Large intestine (tissue), 3 donors: ENCODE measurements at regions not wholly inside any gene's neighbourhood (a gene's known extent, or its start where the extent isn't known, plus 50 kb on each side); places are given as distances from the start of the nearest gene placed in this dataset.

Experiments used
- DNase-seq, 2 donors: peaks; one replicate each; pipeline versions ENCODE4 v3.0.0 to v3.0.0-alpha.2; 2013
- H3K27ac ChIP-seq: one replicate; pipeline ENCODE4 v1.5.1; 2013; ENCODE audit warnings: low read length
- H3K27me3 ChIP-seq: 2 replicates; pipeline ENCODE4 v1.6.1; 2013; ENCODE audit warnings: low read length; ENCODE audit not compliant: control insufficient read depth, insufficient read depth
- H3K36me3 ChIP-seq: 2 replicates; pipeline ENCODE4 v1.6.1; 2013; ENCODE audit warnings: low read length; ENCODE audit not compliant: control insufficient read depth, insufficient read depth
- H3K4me1 ChIP-seq: one replicate; pipeline ENCODE4 v1.6.1; 2013; ENCODE audit warnings: low read length; ENCODE audit not compliant: control insufficient read depth, insufficient read depth
- H3K4me3 ChIP-seq: one replicate; pipeline ENCODE4 v1.5.1; 2013; ENCODE audit warnings: low read length
- H3K9me3 ChIP-seq: one replicate; pipeline ENCODE4 v1.6.1; 2013; ENCODE audit warnings: mild to moderate bottlenecking, low read depth, low read length, moderate library complexity; ENCODE audit not compliant: control insufficient read depth
- WGBS: methylation state at CpG from one replicate; pipeline ENCODE4 v1.1.5; 2013; ENCODE audit warnings: low lambda C conversion rate; ENCODE audit not compliant: insufficient coverage; 5-methylcytosine and 5-hydroxymethylcytosine counted together

- no peaks in the 10 kb centered on the region for H3K4me1 ChIP-seq
- H3K27ac ChIP-seq, result no peak overlapping the region
- WGBS, result no CpG with 5 or more reads among the region's 7 CpGs
- H3K9me3 ChIP-seq, result peaks cover 6% of the 10 kb centered on the region
- no peaks in the 10 kb centered on the region for H3K36me3 ChIP-seq
- DNase-seq, result no peak
- peaks cover 25% of the 10 kb centered on the region for H3K27me3 ChIP-seq
- H3K4me3 ChIP-seq, result no peak overlapping the region
These were observed 176.1 kb downstream of the MBOAT1 start for GRCh38 chr6:20036141-20036677.

GRCh38 chr6:20038410-20039204, 173.7 kb downstream of the MBOAT1 start:
- Histone ChIP-seq H3K27ac (no peak overlapping the region), H3K36me3 (no peaks in the 10 kb centered on the region), H3K4me3 (no peak overlapping the region), H3K4me1 (no peaks in the 10 kb centered on the region), H3K27me3 (peaks cover 4% of the 10 kb centered on the region), H3K9me3 (no peaks in the 10 kb centered on the region)
- 73% methylated on average over 4 of the region's 7 CpGs for WGBS
- no peak for DNase-seq

GRCh38 chr6:20044883-20045282, 167.4 kb downstream of the MBOAT1 start:
- no peak for DNase-seq
- H3K4me3 ChIP-seq, result no peak overlapping the region
- H3K27me3 ChIP-seq, result no peaks in the 10 kb centered on the region
- H3K4me1 ChIP-seq, result no peaks in the 10 kb centered on the region
- no peaks in the 10 kb centered on the region for H3K9me3 ChIP-seq
- no peak overlapping the region for H3K27ac ChIP-seq
- H3K36me3 ChIP-seq, result no peaks in the 10 kb centered on the region
- WGBS, result no CpG with 5 or more reads among the region's 1 CpG
